Calu3 (cell line): ENCODE measurements at regions not wholly inside any gene's neighbourhood (a gene's known extent, or its start where the extent isn't known, plus 50 kb on each side); places are given as distances from the start of the nearest gene placed in this dataset.

ENCODE experiments used
- BruUV-seq: library from RNA; stranded (reverse); fragments of 400-500 nt; replicated peaks from 2 replicates; lab custom pipeline; 2021; lab: Mats Ljungman, UMichigan
- CTCF ChIA-PET: fragments of 300-600 bp; sonication (Branson Sonifier 250); formaldehyde crosslinking; loops from one replicate; lab custom pipeline; 2022; ENCODE audit warnings: antibody characterized with exemption; lab: Charles Lee
- DNase-seq: peaks from one replicate; pipeline ENCODE4 v3.0.0; 2022
- H3K27ac Mint-ChIP-seq: one replicate; pipeline ENCODE4 v1.8.0; 2022; ENCODE audit warnings: mixed read lengths; ENCODE audit not compliant: unreplicated experiment
- H3K27me3 Mint-ChIP-seq: one replicate; pipeline ENCODE4 v1.8.0; 2022; ENCODE audit warnings: mixed read lengths; ENCODE audit not compliant: unreplicated experiment
- H3K36me3 Mint-ChIP-seq: one replicate; pipeline ENCODE4 v1.8.0; 2022; ENCODE audit warnings: mild to moderate bottlenecking, moderate library complexity, mixed read lengths; ENCODE audit not compliant: insufficient read depth, unreplicated experiment
- H3K4me1 Mint-ChIP-seq: one replicate; pipeline ENCODE4 v1.8.0; 2022; ENCODE audit warnings: mild to moderate bottlenecking, low read depth, mixed read lengths; ENCODE audit not compliant: unreplicated experiment
- H3K4me3 Mint-ChIP-seq: one replicate; pipeline ENCODE4 v1.8.0; 2022; ENCODE audit warnings: mild to moderate bottlenecking, low read depth, moderate library complexity, mixed read lengths; ENCODE audit not compliant: unreplicated experiment
- H3K9me3 Mint-ChIP-seq: one replicate; pipeline ENCODE4 v1.8.0; 2022; ENCODE audit warnings: low read depth, mixed read lengths; ENCODE audit not compliant: unreplicated experiment
- intact Hi-C: fragments of 100-400 bp; cut with micrococcal nuclease; formaldehyde crosslinking; loops from one replicate; pipeline ENCODE4 v1.10.0; 2022; ENCODE audit not compliant: unreplicated experiment
- TF ChIP-seq, protein P1 (sequence below): fragments of 200-600 bp; IDR thresholded peaks from one replicate; pipeline ENCODE4 v1.8.0; 2022; ENCODE audit warnings: antibody characterized with exemption; ENCODE audit not compliant: unreplicated experiment

DNA sequence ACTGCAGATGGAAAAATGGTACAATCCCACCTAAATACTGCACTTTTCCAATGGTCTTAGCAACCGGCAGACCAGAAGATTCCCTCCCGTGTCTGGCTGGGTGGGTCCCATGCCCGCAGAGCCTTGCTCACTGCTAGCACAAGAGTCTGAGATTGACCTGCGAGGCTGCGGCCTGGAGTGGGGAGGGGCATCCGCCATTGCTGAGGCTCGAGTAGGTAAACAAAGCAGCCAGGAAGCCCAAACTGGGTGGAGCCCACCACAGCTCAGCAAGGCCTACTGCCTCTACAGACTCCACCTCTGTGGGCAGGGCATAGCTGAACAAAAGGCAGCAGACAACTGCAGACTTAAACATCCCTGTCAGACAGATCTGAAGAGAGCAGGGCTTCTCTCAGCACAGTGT lies 221.6 kb upstream of the CTNND2 start:
- CTCF ChIA-PET, result no interaction called here
- H3K9me3 Mint-ChIP-seq, result peaks cover 8% of the 10 kb centered on the region
- no TSS peak for BruUV-seq
- H3K27me3 Mint-ChIP-seq, result no peaks in the 10 kb centered on the region
- H3K4me1 Mint-ChIP-seq, result no peaks in the 10 kb centered on the region
- H3K4me3 Mint-ChIP-seq, result no peak overlapping the region
- no peak for DNase-seq
- intact Hi-C loops, result no loop called here
- H3K36me3 Mint-ChIP-seq, result no peaks in the 10 kb centered on the region
- TF ChIP-seq, protein P1, sequence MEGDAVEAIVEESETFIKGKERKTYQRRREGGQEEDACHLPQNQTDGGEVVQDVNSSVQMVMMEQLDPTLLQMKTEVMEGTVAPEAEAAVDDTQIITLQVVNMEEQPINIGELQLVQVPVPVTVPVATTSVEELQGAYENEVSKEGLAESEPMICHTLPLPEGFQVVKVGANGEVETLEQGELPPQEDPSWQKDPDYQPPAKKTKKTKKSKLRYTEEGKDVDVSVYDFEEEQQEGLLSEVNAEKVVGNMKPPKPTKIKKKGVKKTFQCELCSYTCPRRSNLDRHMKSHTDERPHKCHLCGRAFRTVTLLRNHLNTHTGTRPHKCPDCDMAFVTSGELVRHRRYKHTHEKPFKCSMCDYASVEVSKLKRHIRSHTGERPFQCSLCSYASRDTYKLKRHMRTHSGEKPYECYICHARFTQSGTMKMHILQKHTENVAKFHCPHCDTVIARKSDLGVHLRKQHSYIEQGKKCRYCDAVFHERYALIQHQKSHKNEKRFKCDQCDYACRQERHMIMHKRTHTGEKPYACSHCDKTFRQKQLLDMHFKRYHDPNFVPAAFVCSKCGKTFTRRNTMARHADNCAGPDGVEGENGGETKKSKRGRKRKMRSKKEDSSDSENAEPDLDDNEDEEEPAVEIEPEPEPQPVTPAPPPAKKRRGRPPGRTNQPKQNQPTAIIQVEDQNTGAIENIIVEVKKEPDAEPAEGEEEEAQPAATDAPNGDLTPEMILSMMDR, result no peak
- no peak overlapping the region for H3K27ac Mint-ChIP-seq

DNA sequence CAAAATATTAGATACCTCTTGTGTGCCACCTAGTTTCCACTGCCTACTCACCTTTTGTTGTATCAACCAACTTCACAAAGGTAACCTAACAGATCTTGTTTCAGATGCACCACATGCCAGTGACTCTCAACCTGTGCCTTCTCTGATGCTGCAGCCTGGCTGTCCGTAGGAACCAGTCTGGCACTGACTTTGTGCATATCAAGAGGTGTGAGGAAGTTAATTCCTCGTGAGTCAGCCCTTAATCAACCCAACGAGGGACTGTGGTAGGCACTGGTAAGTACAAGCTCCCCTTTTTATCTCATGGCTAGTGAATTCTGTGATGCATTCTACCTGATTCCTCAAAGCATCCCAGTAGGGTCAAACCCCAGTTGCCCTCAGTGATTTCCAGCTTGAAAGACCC lies 215.4 kb upstream of the CTNND2 start:
- Mint-ChIP-seq H3K9me3 (peaks cover 2% of the 10 kb centered on the region), H3K27ac (no peak overlapping the region), H3K4me3 (no peak overlapping the region), H3K4me1 (no peaks in the 10 kb centered on the region), H3K27me3 (no peaks in the 10 kb centered on the region), H3K36me3 (no peaks in the 10 kb centered on the region)
- DNase-seq, result no peak
- intact Hi-C loops, result no loop called here
- no TSS peak for BruUV-seq
- CTCF ChIA-PET, result no interaction called here
- TF ChIP-seq, protein P1, result no peak

DNA sequence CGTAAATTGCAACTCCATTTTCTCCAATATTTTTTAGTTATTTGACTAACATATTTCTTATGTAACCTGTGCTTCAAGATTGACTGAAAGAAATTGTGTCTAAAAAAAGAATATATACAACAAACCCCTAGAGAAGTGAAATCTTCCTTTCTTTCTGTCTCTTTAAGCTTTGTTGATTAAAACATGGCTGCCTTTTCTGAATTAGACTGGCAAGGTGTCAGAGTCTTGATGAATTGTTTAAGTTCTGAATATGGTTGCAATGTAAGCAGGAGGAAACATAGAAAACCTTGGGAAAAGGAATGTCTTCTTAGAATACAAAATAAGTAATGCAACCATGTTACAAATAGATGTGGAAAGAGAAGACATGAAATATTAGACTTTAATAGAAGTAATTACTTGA lies 209.8 kb upstream of the CTNND2 start:
- H3K4me1 Mint-ChIP-seq, result peaks cover 6% of the 10 kb centered on the region
- H3K27ac Mint-ChIP-seq, result no peak overlapping the region
- no peaks in the 10 kb centered on the region for H3K27me3 Mint-ChIP-seq
- TF ChIP-seq, protein P1, result no peak
- DNase-seq, result no peak
- intact Hi-C loops, result no loop called here
- no peaks in the 10 kb centered on the region for H3K9me3 Mint-ChIP-seq
- CTCF ChIA-PET, result no interaction called here
- no peak overlapping the region for H3K4me3 Mint-ChIP-seq
- no peaks in the 10 kb centered on the region for H3K36me3 Mint-ChIP-seq
- BruUV-seq, result no TSS peak

DNA sequence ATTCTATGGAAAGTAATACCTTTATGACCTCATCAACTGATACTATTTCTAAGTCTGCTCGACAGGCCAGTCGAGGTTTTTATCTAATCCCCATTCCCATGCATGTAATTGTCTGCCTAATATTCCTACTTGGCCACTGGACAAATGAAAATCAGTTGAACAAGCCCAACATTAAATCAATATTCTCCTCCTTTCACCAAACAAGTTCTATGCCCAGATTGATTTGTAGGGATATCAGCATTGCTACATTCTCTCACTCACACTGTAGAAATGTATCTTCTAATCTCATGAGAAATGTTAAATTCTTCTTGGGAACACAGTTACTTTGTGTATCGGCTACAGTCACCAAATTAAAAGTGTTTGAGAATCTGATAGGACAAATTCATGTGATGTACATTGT lies 208.8 kb upstream of the CTNND2 start:
- TF ChIP-seq, protein P1, result no peak
- H3K9me3 Mint-ChIP-seq, result no peaks in the 10 kb centered on the region
- H3K36me3 Mint-ChIP-seq, result no peaks in the 10 kb centered on the region
- no peak overlapping the region for H3K27ac Mint-ChIP-seq
- peaks cover 11% of the 10 kb centered on the region for H3K4me1 Mint-ChIP-seq
- CTCF ChIA-PET, result no interaction called here
- no TSS peak for BruUV-seq
- no peak overlapping the region for H3K4me3 Mint-ChIP-seq
- no peaks in the 10 kb centered on the region for H3K27me3 Mint-ChIP-seq
- DNase-seq, result no peak
- intact Hi-C loops, result no loop called here

DNA sequence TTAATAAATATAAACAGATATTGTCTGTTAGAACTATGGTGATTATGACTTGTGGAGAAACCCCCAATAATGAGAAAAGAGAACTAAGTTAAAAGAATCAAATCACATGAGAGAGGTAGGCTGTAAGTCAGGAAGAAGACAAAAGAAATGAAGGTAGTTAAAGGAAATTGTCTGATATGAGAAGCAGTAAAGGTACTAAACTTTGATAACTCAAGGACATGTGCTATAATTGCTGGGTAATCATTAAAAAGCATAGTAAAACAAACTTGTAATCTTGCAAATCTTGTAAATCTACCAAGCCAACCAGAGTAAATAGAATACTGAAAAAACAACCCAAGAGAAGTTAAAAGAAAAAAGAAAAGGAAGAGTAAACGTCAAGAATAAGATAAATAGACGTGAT lies 207.0 kb upstream of the CTNND2 start:
- BruUV-seq, result no TSS peak
- Mint-ChIP-seq H3K4me3 (no peak overlapping the region), H3K9me3 (no peaks in the 10 kb centered on the region), H3K36me3 (no peaks in the 10 kb centered on the region), H3K27ac (no peak overlapping the region), H3K27me3 (no peaks in the 10 kb centered on the region), H3K4me1 (peaks cover 11% of the 10 kb centered on the region)
- TF ChIP-seq, protein P1, result no peak
- no peak for DNase-seq
- intact Hi-C loops, result no loop called here
- CTCF ChIA-PET, result no interaction called here
